IPS DF 4.7 (cell line): ENCODE measurements at regions not wholly inside any gene's neighbourhood (a gene's known extent, or its start where the extent isn't known, plus 50 kb on each side); places are given as distances from the start of the nearest gene placed in this dataset.

Experiments used
- DNase-seq: peaks from one replicate; pipeline ENCODE4 v3.0.0-alpha.2; 2013; ENCODE audit warnings: low spot score; ENCODE audit errors: extremely low read depth

- no peak for DNase-seq
These were observed 418.9 kb upstream of the PRMT6 start for GRCh38 chr1:106637566-106637965.

GRCh38 chr1:106646261-106646784 is 410.2 kb upstream of the PRMT6 start:
- DNase-seq: no peak

- DNase-seq: no peak
These were observed 409.7 kb upstream of the PRMT6 start for GRCh38 chr1:106646816-106647215.

GRCh38 chr1:106651028-106651762 is 405.3 kb upstream of the PRMT6 start:
- no peak for DNase-seq

GRCh38 chr1:106659490-106660244 is 396.8 kb upstream of the PRMT6 start:
- DNase-seq: no peak

GRCh38 chr1:106675558-106675957 is 380.9 kb upstream of the PRMT6 start:
- no peak for DNase-seq

- no peak for DNase-seq
These were observed 380.5 kb upstream of the PRMT6 start for GRCh38 chr1:106676021-106676420.

- no peak for DNase-seq
These were observed 379.3 kb upstream of the PRMT6 start for GRCh38 chr1:106677181-106677580.

- DNase-seq: no peak
These were observed 378.8 kb upstream of the PRMT6 start for GRCh38 chr1:106677721-106678120.

GRCh38 chr1:106678279-106679050 is 378.0 kb upstream of the PRMT6 start:
- no peak for DNase-seq

- DNase-seq: no peak
These were observed 376.3 kb upstream of the PRMT6 start for GRCh38 chr1:106680216-106680615.

- DNase-seq: no peak
These were observed 375.6 kb upstream of the PRMT6 start for GRCh38 chr1:106680776-106681344.

- DNase-seq: no peak
These were observed 374.4 kb upstream of the PRMT6 start for GRCh38 chr1:106681939-106682522.

GRCh38 chr1:106688446-106688845 is 368.0 kb upstream of the PRMT6 start:
- DNase-seq: no peak

- DNase-seq: no peak
These were observed 357.8 kb upstream of the PRMT6 start for GRCh38 chr1:106698660-106699059.

- DNase-seq: no peak
These were observed 357.0 kb upstream of the PRMT6 start for GRCh38 chr1:106699433-106699832.

GRCh38 chr1:106700211-106700610 is 356.3 kb upstream of the PRMT6 start:
- no peak for DNase-seq

- no peak for DNase-seq
These were observed 350.5 kb upstream of the PRMT6 start for GRCh38 chr1:106705971-106706370.

- no peak for DNase-seq
These were observed 338.9 kb upstream of the PRMT6 start for GRCh38 chr1:106717591-106717990.

- no peak for DNase-seq
These were observed 334.7 kb upstream of the PRMT6 start for GRCh38 chr1:106721790-106722189.

GRCh38 chr1:106722466-106722865 is 334.0 kb upstream of the PRMT6 start:
- no peak for DNase-seq
